GM12878 (cell line): ENCODE measurements at regions not wholly inside any gene's neighbourhood (a gene's known extent, or its start where the extent isn't known, plus 50 kb on each side); places are given as distances from the start of the nearest gene placed in this dataset.

Experiments
- ATAC-seq: fragments of 200-7000 bp; cut with Tn5 transposase; 3 replicates; pipeline ENCODE4 v1.9.1; 2020; ENCODE audit warnings: mild to moderate bottlenecking, moderate library complexity
- BruUV-seq: library from RNA; stranded (reverse); fragments of 400-500 nt; replicated peaks from 2 replicates; lab custom pipeline; 2021; lab: Mats Ljungman, UMichigan
- CTCF ChIA-PET: fragments of 300-600 bp; sonication (Branson Sonifier 250); formaldehyde crosslinking; extraction: SDS; loops from one replicate; lab custom pipeline; 2021; ENCODE audit warnings: inconsistent platforms; lab: Yijun Ruan, JAX
- POLR2A ChIA-PET: fragments of 350-600 bp; formaldehyde crosslinking; extraction: SDS; loops from one replicate; lab custom pipeline; 2021; ENCODE audit warnings: inconsistent platforms; lab: Charles Lee
- RAD21 ChIA-PET: fragments of 300-600 bp; sonication (Branson Sonifier 250); formaldehyde crosslinking; loops from one replicate; lab custom pipeline; 2023; ENCODE audit warnings: antibody characterized with exemption; ENCODE audit not compliant: unreplicated experiment; lab: Charles Lee
- SMC1A ChIA-PET: fragments of 300-600 bp; sonication (Branson Sonifier 250); formaldehyde crosslinking; loops from one replicate; lab custom pipeline; 2023; ENCODE audit not compliant: unreplicated experiment, uncharacterized antibody; lab: Charles Lee
- DNase-seq: peaks from one replicate; pipeline ENCODE4 v3.0.0-alpha.2; 2011; ENCODE audit warnings: low read depth, low spot score
- FAIRE-seq: peaks from 3 replicates; lab custom pipeline; 2011; peaks lifted over from hg19 to GRCh38; lab: Jason Lieb, UNC
- H2AFZ ChIP-seq: 2 replicates; pipeline ENCODE4 v1.6.0; 2011; ENCODE audit warnings: low read depth, low read length, control low read depth; ENCODE audit not compliant: control insufficient read depth
- H3K27ac ChIP-seq: 2 replicates; pipeline ENCODE4 v1.5.1; 2011; ENCODE audit warnings: control low read depth; ENCODE audit not compliant: control insufficient read depth, insufficient read depth
- H3K27me3 ChIP-seq, 2 experiments: replicated peaks in 1 of 2; 2 replicates each; pipeline versions ENCODE4 v1.6.0 to v1.6.1; 2011; ENCODE audit warnings: low read length in 1 of 2; ENCODE audit not compliant: control insufficient read depth in 2 of 2, insufficient read depth in 2 of 2
- H3K36me3 ChIP-seq, 2 experiments: 2 replicates each; pipeline ENCODE4 v1.5.1; 2011; ENCODE audit warnings: low read length in 1 of 2; ENCODE audit not compliant: control insufficient read depth in 2 of 2, insufficient read depth in 2 of 2
- H3K4me1 ChIP-seq: 2 replicates; pipeline ENCODE4 v1.6.1; 2011; ENCODE audit warnings: mild to moderate bottlenecking, low read length, moderate library complexity, mixed read lengths; ENCODE audit not compliant: control insufficient read depth, insufficient read depth
- H3K4me2 ChIP-seq: 2 replicates; pipeline ENCODE4 v1.6.0; 2011; ENCODE audit warnings: control low read depth; ENCODE audit not compliant: control insufficient read depth, insufficient read depth
- H3K4me3 ChIP-seq: fragments of 200-600 bp; sonication (generic); 2 replicates; pipeline ENCODE4 v1.5.1; 2016
- H3K79me2 ChIP-seq: 2 replicates; pipeline ENCODE4 v1.6.0; 2011; ENCODE audit warnings: low read length; ENCODE audit not compliant: control insufficient read depth, insufficient read depth
- H3K9ac ChIP-seq: 2 replicates; pipeline ENCODE4 v1.8.0; 2011; ENCODE audit warnings: low read length, control low read depth, mixed read lengths; ENCODE audit not compliant: control insufficient read depth, insufficient read depth
- H3K9me3 ChIP-seq: replicated peaks from 3 replicates; pipeline ENCODE4 v1.5.1; 2011; ENCODE audit warnings: mild to moderate bottlenecking, low read length; ENCODE audit not compliant: control insufficient read depth, insufficient read depth
- H4K20me1 ChIP-seq: 2 replicates; pipeline ENCODE4 v1.6.0; 2011; ENCODE audit not compliant: control insufficient read depth, insufficient read depth
- FOXK2 ChIP-seq: fragments of 450-650 bp; IDR thresholded peaks from 2 replicates; pipeline ENCODE4 v1.6.1; 2017; ENCODE audit warnings: mild to moderate bottlenecking, moderate library complexity
- FOXM1 ChIP-seq: IDR thresholded peaks from 2 replicates; pipeline ENCODE4 v1.6.1; 2012; ENCODE audit warnings: low read depth, mild to moderate bottlenecking, inconsistent platforms, low read length, moderate library complexity
- IKZF2 ChIP-seq, 2 experiments: fragments of 450-650 bp; IDR thresholded peaks; 2 replicates each; pipeline ENCODE4 v1.6.1; 2017; ENCODE audit warnings: mild to moderate bottlenecking in 2 of 2, moderate library complexity in 2 of 2
- MYB ChIP-seq: fragments of 150-350 bp; IDR thresholded peaks from 2 replicates; pipeline ENCODE4 v1.6.1; 2014; ENCODE audit warnings: mild to moderate bottlenecking, low read depth, low read length, borderline replicate concordance
- NBN ChIP-seq: fragments of 450-650 bp; IDR thresholded peaks from 2 replicates; pipeline ENCODE4 v1.6.1; 2016
- POLR2AphosphoS2 ChIP-seq: IDR thresholded peaks from 2 replicates; pipeline ENCODE4 v1.6.1; 2011; ENCODE audit warnings: low read depth, mild to moderate bottlenecking, low read length, improper control_type of control experiment, moderate library complexity
- ZSCAN29 ChIP-seq: fragments of 450-650 bp; IDR thresholded peaks from 2 replicates; pipeline ENCODE4 v1.6.1; 2017; ENCODE audit warnings: mild to moderate bottlenecking, moderate library complexity
- WGBS: methylation state at CpG from one replicate; pipeline ENCODE4 v1.1.6; 2016; ENCODE audit warnings: low lambda C conversion rate; ENCODE audit not compliant: insufficient replicate concordance, insufficient coverage; ENCODE audit errors: missing lambda C conversion rate; 5-methylcytosine and 5-hydroxymethylcytosine counted together
- in situ Hi-C: fragments of 300-500 bp; cut with MboI; formaldehyde crosslinking; loops from 9 replicates; pipeline ENCODE4 v1.14.3; 2018; ENCODE audit warnings: mixed read lengths
- intact Hi-C: fragments of 100-400 bp; cut with micrococcal nuclease; formaldehyde crosslinking; loops from one replicate; pipeline ENCODE4 v1.14.2; 2022; ENCODE audit not compliant: unreplicated experiment
- TF ChIP-seq, protein P1 (sequence below): IDR thresholded peaks from 2 replicates; pipeline ENCODE4 v1.6.1; 2011; ENCODE audit warnings: mild to moderate bottlenecking, low read depth, low read length, moderate library complexity; ENCODE audit not compliant: insufficient replicate concordance
- TF ChIP-seq, protein P2 (sequence below): fragments of 450-650 bp; IDR thresholded peaks from 2 replicates; pipeline ENCODE4 v1.6.1; 2018; ENCODE audit warnings: mild to moderate bottlenecking, low read depth, moderate library complexity; ENCODE audit not compliant: partially characterized antibody
- TF ChIP-seq, protein P3 (sequence below): IDR thresholded peaks from 2 replicates; pipeline ENCODE4 v1.6.1; 2012; ENCODE audit warnings: low read length, inconsistent platforms
- TF ChIP-seq, protein P4 (sequence below): fragments of 450-650 bp; IDR thresholded peaks from 2 replicates; pipeline ENCODE4 v1.6.1; 2016; ENCODE audit warnings: mild to moderate bottlenecking, moderate library complexity, borderline replicate concordance

DNA sequence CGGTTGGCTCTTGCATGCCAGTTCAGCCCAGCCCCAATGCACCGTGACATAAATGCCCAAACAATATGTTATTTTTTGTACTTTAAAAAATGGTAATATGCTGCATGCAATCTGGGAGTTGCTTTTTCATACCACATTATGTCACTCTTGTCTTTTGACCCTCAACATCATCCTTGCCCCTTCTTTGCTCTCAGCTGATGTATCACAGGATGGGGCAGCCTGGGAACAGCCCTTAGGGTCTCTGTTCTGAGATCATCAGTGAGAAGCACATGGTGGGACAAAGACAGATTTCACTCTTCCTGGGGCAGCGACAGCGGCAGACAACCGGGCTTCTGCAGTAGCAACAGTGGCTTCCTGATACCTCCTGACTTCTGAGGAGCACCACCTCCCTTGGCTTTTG, 79.5 kb downstream of the SETD4 start:
- ChIA-PET POLR2A (no interaction called here), SMC1A (interaction anchor here (0.8 kb wide), 1 partner anchor 8 kb away, joined by 3 read pairs; no protein-coding TSS in a partner anchor), CTCF (interaction anchor here (0.6 kb wide), 1 partner anchor 437 kb away, joined by 4 read pairs; no protein-coding TSS in a partner anchor), RAD21 (no interaction called here)
- 60% methylated on average over 5 of the region's 5 CpGs for WGBS
- Histone ChIP-seq H4K20me1 (no peaks in the 10 kb centered on the region), H3K36me3 (no peaks in the 10 kb centered on the region), H3K27me3 (no peaks in the 10 kb centered on the region), H2AFZ (no peak overlapping the region), H3K4me1 (no peaks in the 10 kb centered on the region), H3K9ac (no peak overlapping the region), H3K4me3 (no peak overlapping the region), H3K27ac (no peak overlapping the region), H3K4me2 (no peak overlapping the region), H3K79me2 (no peaks in the 10 kb centered on the region), H3K9me3 (peaks cover 2% of the 10 kb centered on the region; the same call in 2 of the 3 replicates)
- no peak for TF ChIP-seq IKZF2 (IDR thresholded peaks at IDR 0.05)
- no peak for TF ChIP-seq POLR2AphosphoS2
- TF ChIP-seq, protein P1, sequence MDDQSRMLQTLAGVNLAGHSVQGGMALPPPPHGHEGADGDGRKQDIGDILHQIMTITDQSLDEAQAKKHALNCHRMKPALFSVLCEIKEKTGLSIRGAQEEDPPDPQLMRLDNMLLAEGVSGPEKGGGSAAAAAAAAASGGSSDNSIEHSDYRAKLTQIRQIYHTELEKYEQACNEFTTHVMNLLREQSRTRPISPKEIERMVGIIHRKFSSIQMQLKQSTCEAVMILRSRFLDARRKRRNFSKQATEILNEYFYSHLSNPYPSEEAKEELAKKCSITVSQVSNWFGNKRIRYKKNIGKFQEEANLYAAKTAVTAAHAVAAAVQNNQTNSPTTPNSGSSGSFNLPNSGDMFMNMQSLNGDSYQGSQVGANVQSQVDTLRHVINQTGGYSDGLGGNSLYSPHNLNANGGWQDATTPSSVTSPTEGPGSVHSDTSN: no peak
- TF ChIP-seq, protein P2, sequence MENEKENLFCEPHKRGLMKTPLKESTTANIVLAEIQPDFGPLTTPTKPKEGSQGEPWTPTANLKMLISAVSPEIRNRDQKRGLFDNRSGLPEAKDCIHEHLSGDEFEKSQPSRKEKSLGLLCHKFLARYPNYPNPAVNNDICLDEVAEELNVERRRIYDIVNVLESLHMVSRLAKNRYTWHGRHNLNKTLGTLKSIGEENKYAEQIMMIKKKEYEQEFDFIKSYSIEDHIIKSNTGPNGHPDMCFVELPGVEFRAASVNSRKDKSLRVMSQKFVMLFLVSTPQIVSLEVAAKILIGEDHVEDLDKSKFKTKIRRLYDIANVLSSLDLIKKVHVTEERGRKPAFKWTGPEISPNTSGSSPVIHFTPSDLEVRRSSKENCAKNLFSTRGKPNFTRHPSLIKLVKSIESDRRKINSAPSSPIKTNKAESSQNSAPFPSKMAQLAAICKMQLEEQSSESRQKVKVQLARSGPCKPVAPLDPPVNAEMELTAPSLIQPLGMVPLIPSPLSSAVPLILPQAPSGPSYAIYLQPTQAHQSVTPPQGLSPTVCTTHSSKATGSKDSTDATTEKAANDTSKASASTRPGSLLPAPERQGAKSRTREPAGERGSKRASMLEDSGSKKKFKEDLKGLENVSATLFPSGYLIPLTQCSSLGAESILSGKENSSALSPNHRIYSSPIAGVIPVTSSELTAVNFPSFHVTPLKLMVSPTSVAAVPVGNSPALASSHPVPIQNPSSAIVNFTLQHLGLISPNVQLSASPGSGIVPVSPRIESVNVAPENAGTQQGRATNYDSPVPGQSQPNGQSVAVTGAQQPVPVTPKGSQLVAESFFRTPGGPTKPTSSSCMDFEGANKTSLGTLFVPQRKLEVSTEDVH: no peak
- TF ChIP-seq, protein P3, sequence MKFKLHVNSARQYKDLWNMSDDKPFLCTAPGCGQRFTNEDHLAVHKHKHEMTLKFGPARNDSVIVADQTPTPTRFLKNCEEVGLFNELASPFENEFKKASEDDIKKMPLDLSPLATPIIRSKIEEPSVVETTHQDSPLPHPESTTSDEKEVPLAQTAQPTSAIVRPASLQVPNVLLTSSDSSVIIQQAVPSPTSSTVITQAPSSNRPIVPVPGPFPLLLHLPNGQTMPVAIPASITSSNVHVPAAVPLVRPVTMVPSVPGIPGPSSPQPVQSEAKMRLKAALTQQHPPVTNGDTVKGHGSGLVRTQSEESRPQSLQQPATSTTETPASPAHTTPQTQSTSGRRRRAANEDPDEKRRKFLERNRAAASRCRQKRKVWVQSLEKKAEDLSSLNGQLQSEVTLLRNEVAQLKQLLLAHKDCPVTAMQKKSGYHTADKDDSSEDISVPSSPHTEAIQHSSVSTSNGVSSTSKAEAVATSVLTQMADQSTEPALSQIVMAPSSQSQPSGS: no peak
- TF ChIP-seq, protein P4, sequence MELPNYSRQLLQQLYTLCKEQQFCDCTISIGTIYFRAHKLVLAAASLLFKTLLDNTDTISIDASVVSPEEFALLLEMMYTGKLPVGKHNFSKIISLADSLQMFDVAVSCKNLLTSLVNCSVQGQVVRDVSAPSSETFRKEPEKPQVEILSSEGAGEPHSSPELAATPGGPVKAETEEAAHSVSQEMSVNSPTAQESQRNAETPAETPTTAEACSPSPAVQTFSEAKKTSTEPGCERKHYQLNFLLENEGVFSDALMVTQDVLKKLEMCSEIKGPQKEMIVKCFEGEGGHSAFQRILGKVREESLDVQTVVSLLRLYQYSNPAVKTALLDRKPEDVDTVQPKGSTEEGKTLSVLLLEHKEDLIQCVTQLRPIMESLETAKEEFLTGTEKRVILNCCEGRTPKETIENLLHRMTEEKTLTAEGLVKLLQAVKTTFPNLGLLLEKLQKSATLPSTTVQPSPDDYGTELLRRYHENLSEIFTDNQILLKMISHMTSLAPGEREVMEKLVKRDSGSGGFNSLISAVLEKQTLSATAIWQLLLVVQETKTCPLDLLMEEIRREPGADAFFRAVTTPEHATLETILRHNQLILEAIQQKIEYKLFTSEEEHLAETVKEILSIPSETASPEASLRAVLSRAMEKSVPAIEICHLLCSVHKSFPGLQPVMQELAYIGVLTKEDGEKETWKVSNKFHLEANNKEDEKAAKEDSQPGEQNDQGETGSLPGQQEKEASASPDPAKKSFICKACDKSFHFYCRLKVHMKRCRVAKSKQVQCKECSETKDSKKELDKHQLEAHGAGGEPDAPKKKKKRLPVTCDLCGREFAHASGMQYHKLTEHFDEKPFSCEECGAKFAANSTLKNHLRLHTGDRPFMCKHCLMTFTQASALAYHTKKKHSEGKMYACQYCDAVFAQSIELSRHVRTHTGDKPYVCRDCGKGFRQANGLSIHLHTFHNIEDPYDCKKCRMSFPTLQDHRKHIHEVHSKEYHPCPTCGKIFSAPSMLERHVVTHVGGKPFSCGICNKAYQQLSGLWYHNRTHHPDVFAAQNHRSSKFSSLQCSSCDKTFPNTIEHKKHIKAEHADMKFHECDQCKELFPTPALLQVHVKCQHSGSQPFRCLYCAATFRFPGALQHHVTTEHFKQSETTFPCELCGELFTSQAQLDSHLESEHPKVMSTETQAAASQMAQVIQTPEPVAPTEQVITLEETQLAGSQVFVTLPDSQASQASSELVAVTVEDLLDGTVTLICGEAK: no peak
- no peak for TF ChIP-seq FOXM1
- no peak for TF ChIP-seq FOXK2
- no peak for TF ChIP-seq NBN
- no peak for TF ChIP-seq ZSCAN29
- TF ChIP-seq MYB: no peak
- ATAC-seq (no peak), DNase-seq (no peak), FAIRE-seq (no peak)
- in situ Hi-C loops (no loop called here), intact Hi-C loops (no loop called here)
- BruUV-seq: no TSS peak
